ENCODE measurements at regions not wholly inside any gene's neighbourhood (a gene's known extent, or its start where the extent isn't known, plus 50 kb on each side); places are given as distances from the start of the nearest gene placed in this dataset.

DNA sequence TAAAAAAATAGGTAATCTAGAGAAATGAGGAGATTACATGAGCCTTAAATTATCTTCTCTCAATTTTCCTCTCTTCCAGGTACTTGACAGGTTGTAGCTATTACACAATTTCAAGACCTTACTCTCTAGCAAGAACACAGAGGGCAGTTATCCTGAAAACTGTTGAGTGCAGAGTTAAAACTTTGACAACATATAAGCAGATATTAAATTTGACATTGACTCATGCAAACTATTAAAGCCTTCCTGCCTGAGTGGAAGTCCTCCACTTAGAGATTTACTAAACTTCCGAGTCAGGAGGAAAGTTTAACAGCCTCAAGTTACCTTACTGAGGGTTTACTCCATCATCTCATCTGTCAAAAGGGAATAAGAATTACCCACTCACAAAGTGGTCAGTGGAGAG lies 73.5 kb upstream of the ARID5B start:
- H2BK15ac ChIP-seq (ENCODE audit: low read depth, low read length) = no peak overlapping the region
- no peaks in the 10 kb centered on the region for H3K79me1 ChIP-seq (ENCODE audit: low read depth in 1 of 2, low read length in 2 of 2)
- in situ Hi-C loops (cut with MboI; ENCODE audit: low sequenced_read_pairs) (no loop called here), dilution Hi-C loops (cut with HindIII; ENCODE audit: low sequenced_read_pairs, unreplicated experiment) (no loop called here), intact Hi-C loops (cut with micrococcal nuclease) (loop anchor here (5.0 kb wide), 1 partner anchor 66 kb away; no protein-coding TSS in a partner anchor)
- TF ChIP-seq RAD21 (IDR thresholded peaks at IDR 0.05; ENCODE audit: low read length) (no peak), MAZ (IDR thresholded peaks at IDR 0.05; ENCODE audit: borderline replicate concordance, low read depth, low read length) (no peak), RCOR1 (IDR thresholded peaks at IDR 0.05; ENCODE audit: insufficient replicate concordance, low read length) (no peak), MXI1 (IDR thresholded peaks at IDR 0.05; ENCODE audit: borderline replicate concordance, low read depth, low read length) (no peak), CHD1 (IDR thresholded peaks at IDR 0.05; ENCODE audit: low read depth, low read length) (no peak), BHLHE40 (IDR thresholded peaks at IDR 0.05; ENCODE audit: low read depth, low read length) (no peak), SMC3 (IDR thresholded peaks at IDR 0.05; ENCODE audit: low read depth, low read length) (no peak), NFE2L2 (IDR thresholded peaks at IDR 0.05; ENCODE audit: low read depth, low read length) (no peak)
- TF ChIP-seq, protein P1, sequence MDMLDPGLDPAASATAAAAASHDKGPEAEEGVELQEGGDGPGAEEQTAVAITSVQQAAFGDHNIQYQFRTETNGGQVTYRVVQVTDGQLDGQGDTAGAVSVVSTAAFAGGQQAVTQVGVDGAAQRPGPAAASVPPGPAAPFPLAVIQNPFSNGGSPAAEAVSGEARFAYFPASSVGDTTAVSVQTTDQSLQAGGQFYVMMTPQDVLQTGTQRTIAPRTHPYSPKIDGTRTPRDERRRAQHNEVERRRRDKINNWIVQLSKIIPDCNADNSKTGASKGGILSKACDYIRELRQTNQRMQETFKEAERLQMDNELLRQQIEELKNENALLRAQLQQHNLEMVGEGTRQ (IDR thresholded peaks at IDR 0.05; ENCODE audit: low read depth, low read length) = no peak
- TF ChIP-seq, protein P2, sequence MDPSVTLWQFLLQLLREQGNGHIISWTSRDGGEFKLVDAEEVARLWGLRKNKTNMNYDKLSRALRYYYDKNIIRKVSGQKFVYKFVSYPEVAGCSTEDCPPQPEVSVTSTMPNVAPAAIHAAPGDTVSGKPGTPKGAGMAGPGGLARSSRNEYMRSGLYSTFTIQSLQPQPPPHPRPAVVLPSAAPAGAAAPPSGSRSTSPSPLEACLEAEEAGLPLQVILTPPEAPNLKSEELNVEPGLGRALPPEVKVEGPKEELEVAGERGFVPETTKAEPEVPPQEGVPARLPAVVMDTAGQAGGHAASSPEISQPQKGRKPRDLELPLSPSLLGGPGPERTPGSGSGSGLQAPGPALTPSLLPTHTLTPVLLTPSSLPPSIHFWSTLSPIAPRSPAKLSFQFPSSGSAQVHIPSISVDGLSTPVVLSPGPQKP (IDR thresholded peaks at IDR 0.05; ENCODE audit: borderline replicate concordance, low read depth, low read length) = no peak
- DNase-seq (no peak), ATAC-seq (ENCODE audit: low read depth) (no peak)
- H3K4me1 ChIP-seq (ENCODE audit: control insufficient read depth, insufficient read depth, low read length) = no peaks in the 10 kb centered on the region; the same call in none of the 2 replicates
- no peak overlapping the region for H3K27ac ChIP-seq (ENCODE audit: insufficient read depth, low read length)
- no peak overlapping the region for H3K18ac ChIP-seq (ENCODE audit: low read depth, low read length)
- ChIA-PET POLR2A (ENCODE audit: unreplicated experiment) (interaction anchor here (0.6 kb wide), 1 partner anchor 13 kb away, joined by 6 read pairs; no protein-coding TSS in a partner anchor), CTCF (interaction anchor here (0.6 to 1.0 kb wide), 4 partner anchors 46 to 249 kb away, joined by 3 to 5 read pairs (median 4); no protein-coding TSS in a partner anchor)
- H3K9ac ChIP-seq (ENCODE audit: low read depth, low read length) = no peak overlapping the region
- H3K14ac ChIP-seq (replicated peaks; ENCODE audit: low read depth, low read length) = no peak overlapping the region
- H2BK120ac ChIP-seq (ENCODE audit: low read depth, low read length) = no peak overlapping the region
- no peaks in the 10 kb centered on the region for H4K20me1 ChIP-seq (ENCODE audit: insufficient read depth, low read length)
- no peak overlapping the region for H3K56ac ChIP-seq (ENCODE audit: extremely low read depth, insufficient read depth, low read length)
- H3K23ac ChIP-seq (ENCODE audit: low read depth, low read length) = no peak overlapping the region
- no peak overlapping the region for H2BK5ac ChIP-seq (ENCODE audit: low read depth, low read length, poor library complexity, severe bottlenecking)
- H2AK9ac ChIP-seq (replicated peaks; ENCODE audit: low read depth, low read length, poor library complexity) = no peak overlapping the region
- no peak overlapping the region for H4K91ac ChIP-seq (ENCODE audit: insufficient read depth, low read depth, low read length)
- no peaks in the 10 kb centered on the region for H3K36me3 ChIP-seq (ENCODE audit: control insufficient read depth, insufficient read depth, low read length)
- H2AFZ ChIP-seq (replicated peaks; ENCODE audit: low read length, poor library complexity) = no peak overlapping the region
- H3K4ac ChIP-seq (ENCODE audit: low read depth, low read length) = no peak overlapping the region
- H2BK20ac ChIP-seq (ENCODE audit: low read depth, low read length) = no peak overlapping the region
- BruUV-seq (replicated peaks) = no TSS peak
- no peaks in the 10 kb centered on the region for H3K27me3 ChIP-seq (ENCODE audit: control insufficient read depth, insufficient read depth, low read length)
- H2AK5ac ChIP-seq (ENCODE audit: low read depth, low read length) = no peak overlapping the region
- H3K9me1 ChIP-seq (ENCODE audit: insufficient read depth, low read length) = 0 out of 2 replicates have a peak, but pooled peaks cover 3% of the 10 kb centered on the region
- H3K4me2 ChIP-seq (ENCODE audit: low read depth, low read length) = no peak overlapping the region
- no CpG with 5 or more reads among the region's 1 CpG for WGBS, 2 experiments (ENCODE audit: extremely low coverage in 2 of 2, insufficient read length in 1 of 2)
- H3K4me3 ChIP-seq (ENCODE audit: insufficient read depth, low read depth, low read length) = no peak overlapping the region
- no peak overlapping the region for H4K8ac ChIP-seq (ENCODE audit: low read depth in 2 of 2, low read length in 2 of 2)
- no peak overlapping the region for H4K5ac ChIP-seq (ENCODE audit: low read depth, low read length)
- no peaks in the 10 kb centered on the region for H3K9me3 ChIP-seq (ENCODE audit: control insufficient read depth, insufficient read depth, low read length)
